Ovary (tissue), 7 donors: ENCODE measurements at regions not wholly inside any gene's neighbourhood (a gene's known extent, or its start where the extent isn't known, plus 50 kb on each side); places are given as distances from the start of the nearest gene placed in this dataset.

Source experiments
- DNase-seq, 5 donors: peaks; one replicate each; pipeline ENCODE4 v3.0.0-alpha.2; 2019 to 2020
- H3K27ac ChIP-seq, 2 donors: fragments of 200-600 bp; one replicate each; pipeline versions ENCODE4 v1.5.1 to v1.8.0; 2019 to 2022
- H3K27me3 ChIP-seq: fragments of 200-600 bp; one replicate; pipeline ENCODE4 v1.8.0; 2022
- H3K36me3 ChIP-seq: fragments of 200-600 bp; sonication (generic); one replicate; pipeline ENCODE4 v1.5.1; 2019
- H3K4me1 ChIP-seq: one replicate; pipeline ENCODE4 v1.8.1; 2013; ENCODE audit warnings: mild to moderate bottlenecking, moderate library complexity; ENCODE audit not compliant: insufficient read depth
- H3K4me3 ChIP-seq: fragments of 200-600 bp; sonication (generic); one replicate; pipeline ENCODE4 v1.5.1; 2017
- H3K9me3 ChIP-seq, 2 donors: fragments of 200-600 bp in 1 of 2; sonication (generic) in 1 of 2; one replicate each; pipeline versions ENCODE4 v1.5.1 to v1.8.1; 2013 to 2019; ENCODE audit warnings: mild to moderate bottlenecking in 1 of 2, moderate library complexity in 1 of 2
- CTCF ChIP-seq, 3 donors: fragments of 450-650 bp in 2 of 3; fragments of 200-600 bp in 1 of 3; IDR thresholded peaks; one replicate each; pipeline versions ENCODE4 v1.5.1 to v1.8.0; 2016 to 2022; ENCODE audit warnings: antibody characterized with exemption in 3 of 3, mild to moderate bottlenecking in 1 of 3
- EP300 ChIP-seq: sonication (generic); formaldehyde crosslinking; IDR thresholded peaks from one replicate; pipeline ENCODE4 v1.6.1; 2017; ENCODE audit warnings: antibody characterized with exemption
- POLR2A ChIP-seq: fragments of 450-650 bp; IDR thresholded peaks from one replicate; pipeline ENCODE4 v1.6.1; 2017; ENCODE audit warnings: antibody characterized with exemption, mild to moderate bottlenecking, moderate library complexity
- WGBS, 3 donors: extraction: QIAGEN DNeasy Blood & Tissue Kit in 1 of 3; methylation state at CpG; one replicate each; pipeline versions ENCODE4 v1.1.5 to v1.1.7; 2013 to 2017; 5-methylcytosine and 5-hydroxymethylcytosine counted together
- intact Hi-C, 4 donors: fragments of 100-400 bp; cut with DNase I; formaldehyde crosslinking; loops; one replicate each; pipeline versions ENCODE4 v1.11.0 to v1.15.1; 2022 to 2023
- donor health status: DM: no; HTN: no; CAD: no; lungs with moderate emphysema.
- donor health status: DM: no; HTN: no; CAD: no.
- donor health status: Bipolar disorder and iron deficiency.
- donor health status: DM: no; HTN: no; CAD: no.
- donor health status: DM: yes; HTN: yes; CAD: no.

- no peak for DNase-seq
- no peak overlapping the region for H3K4me3 ChIP-seq
- no peaks in the 10 kb centered on the region for H3K4me1 ChIP-seq
- no peaks in the 10 kb centered on the region for H3K27me3 ChIP-seq
- TF ChIP-seq CTCF (IDR thresholded peaks at IDR 0.05), result no peak
- no peak for TF ChIP-seq EP300
- no peak for TF ChIP-seq POLR2A
- intact Hi-C loops, result no loop called here
- no peak overlapping the region for H3K27ac ChIP-seq
- no peaks in the 10 kb centered on the region for H3K36me3 ChIP-seq
- no peaks in the 10 kb centered on the region for H3K9me3 ChIP-seq
- 46 to 54% (median 48%) methylated on average over 8 of the region's 8 CpGs for WGBS, 3 donors
Measured at GRCh38 chr11:69393865-69394233, 87.6 kb upstream of the LINC01488 start.

DNA sequence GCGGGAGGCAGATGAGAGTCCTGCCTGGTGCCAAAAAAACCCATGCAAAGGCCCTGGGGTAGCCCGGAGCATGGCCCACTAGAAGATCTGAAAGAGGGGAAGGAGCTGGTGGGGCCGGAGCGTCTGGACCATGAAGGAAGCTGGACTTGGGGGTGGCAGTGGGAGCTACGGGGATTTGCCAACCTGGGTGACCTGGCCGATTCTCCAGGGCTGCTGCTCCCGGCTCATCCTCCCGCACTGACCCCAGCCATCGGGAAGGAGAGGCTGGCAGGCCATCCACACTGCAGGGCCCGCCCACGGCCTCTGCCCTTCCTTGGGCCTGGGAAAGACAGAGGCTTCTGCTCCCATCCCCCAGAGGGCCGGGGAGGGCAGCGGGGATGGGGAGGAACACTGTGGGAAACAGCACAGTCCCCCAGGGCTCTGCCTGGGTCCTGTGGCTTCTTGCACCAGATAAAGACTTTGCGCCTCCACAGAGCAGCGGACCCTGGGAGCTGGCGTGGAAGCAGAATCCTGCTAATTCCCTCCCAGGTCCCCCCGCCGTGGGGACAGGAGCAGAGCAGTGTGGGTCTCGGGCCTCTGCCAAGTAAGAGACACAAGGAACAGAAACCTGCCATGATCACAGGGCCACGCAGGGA lies 87.1 kb upstream of the LINC01488 start:
- Histone ChIP-seq H3K4me3 (no peak overlapping the region), H3K9me3 (no peaks in the 10 kb centered on the region), H3K27me3 (no peaks in the 10 kb centered on the region), H3K4me1 (no peaks in the 10 kb centered on the region), H3K27ac (no peak overlapping the region), H3K36me3 (no peaks in the 10 kb centered on the region)
- intact Hi-C loops, result no loop called here
- no peak for DNase-seq
- WGBS, 3 donors, result 65 to 81% (median 70%) methylated on average over 13 to 20 of the region's 20 CpGs
- TF ChIP-seq CTCF (IDR thresholded peaks at IDR 0.05) (no peak), POLR2A (no peak), EP300 (no peak)

DNA sequence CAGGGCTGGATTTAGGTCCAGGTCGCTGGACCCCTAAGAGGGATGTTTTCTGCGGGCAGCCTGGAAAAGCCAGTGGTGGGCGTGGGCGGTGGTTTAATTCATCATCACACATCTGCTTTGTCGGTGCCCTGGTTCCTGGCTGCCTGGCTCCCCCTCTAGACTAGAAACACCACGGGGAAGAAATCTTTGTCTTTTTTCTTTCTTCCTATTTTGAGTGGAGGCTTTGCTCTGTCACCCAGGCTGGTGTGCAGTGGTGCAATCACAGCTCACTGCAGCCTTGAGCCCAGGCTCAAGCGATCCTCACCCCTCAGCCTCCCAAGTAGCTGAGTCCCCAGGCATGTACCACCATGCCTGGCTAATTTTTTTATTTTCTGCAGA lies 86.6 kb upstream of the LINC01488 start:
- H3K4me3 ChIP-seq, result no peak overlapping the region
- no peaks in the 10 kb centered on the region for H3K9me3 ChIP-seq
- no peaks in the 10 kb centered on the region for H3K27me3 ChIP-seq
- intact Hi-C loops, result no loop called here
- no peak overlapping the region for H3K27ac ChIP-seq
- no peak for DNase-seq
- H3K4me1 ChIP-seq, result no peaks in the 10 kb centered on the region
- no peaks in the 10 kb centered on the region for H3K36me3 ChIP-seq
- TF ChIP-seq CTCF (IDR thresholded peaks at IDR 0.05), result no peak
- TF ChIP-seq POLR2A, result no peak
- TF ChIP-seq EP300, result no peak
- 48 to 66% (median 57%) methylated on average over 7 of the region's 7 CpGs for whole genome bisulfite sequencing, 3 donors

- H3K4me3 ChIP-seq, result no peak overlapping the region
- TF ChIP-seq POLR2A, result no peak
- no peaks in the 10 kb centered on the region for H3K9me3 ChIP-seq
- 53 to 62% (median 58%) methylated on average over 8 of the region's 8 CpGs for WGBS, 3 donors
- no peaks in the 10 kb centered on the region for H3K4me1 ChIP-seq
- H3K27ac ChIP-seq, result no peak overlapping the region
- H3K36me3 ChIP-seq, result no peaks in the 10 kb centered on the region
- DNase-seq, result no peak
- H3K27me3 ChIP-seq, result no peaks in the 10 kb centered on the region
- intact Hi-C loops, result no loop called here
Measured at GRCh38 chr11:69395287-69395686, 86.2 kb upstream of the LINC01488 start.

- H3K36me3 ChIP-seq, result no peaks in the 10 kb centered on the region
- no peak for DNase-seq
- 80 to 85% (median 84%) methylated on average over 14 of the region's 14 CpGs for WGBS, 3 donors
- no peak overlapping the region for H3K4me3 ChIP-seq
- H3K27ac ChIP-seq, result no peak overlapping the region
- TF ChIP-seq POLR2A (no peak), EP300 (no peak), CTCF (IDR thresholded peaks at IDR 0.05) (no peak)
- no peaks in the 10 kb centered on the region for H3K4me1 ChIP-seq
- intact Hi-C loops, result no loop called here
- H3K27me3 ChIP-seq, result no peaks in the 10 kb centered on the region
- H3K9me3 ChIP-seq, result no peaks in the 10 kb centered on the region
Measured at GRCh38 chr11:69396051-69396947, 85.2 kb upstream of the LINC01488 start.
